NCI-H146 treated with DMSO at 0.1 percent for 48 hours (cell line): ENCODE measurements at regions not wholly inside any gene's neighbourhood (a gene's known extent, or its start where the extent isn't known, plus 50 kb on each side); places are given as distances from the start of the nearest gene placed in this dataset.
A peak's percentile ranks its signal among the peaks of the same experiment; 100 is the strongest.

Experiments
- DNase-seq: peaks from one replicate; lab custom pipeline; 2025; ENCODE audit not compliant: unreplicated experiment; lab: John Stamatoyannopoulos, UW

DNA sequence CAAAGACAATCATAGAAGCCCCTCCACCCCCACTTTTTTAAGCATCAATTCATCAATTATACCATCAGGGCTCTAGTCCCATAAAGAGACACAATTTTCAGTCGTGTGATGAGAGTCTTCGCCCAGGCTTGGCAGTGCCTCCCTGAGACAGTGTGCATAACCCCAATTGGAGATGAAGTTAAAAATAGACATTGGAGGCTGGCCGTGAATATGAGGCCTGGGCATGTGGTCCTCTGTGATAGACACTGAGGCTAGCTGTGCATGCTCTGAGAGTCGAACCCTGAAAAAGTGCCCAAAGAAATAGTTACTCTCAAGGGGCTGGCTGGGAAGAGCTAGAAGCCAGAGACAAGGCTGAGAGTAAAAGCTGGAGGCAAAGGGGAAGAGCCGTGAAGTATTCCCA is 248.6 kb upstream of the NR4A3 start:
- DNase-seq, result no peak

DNA sequence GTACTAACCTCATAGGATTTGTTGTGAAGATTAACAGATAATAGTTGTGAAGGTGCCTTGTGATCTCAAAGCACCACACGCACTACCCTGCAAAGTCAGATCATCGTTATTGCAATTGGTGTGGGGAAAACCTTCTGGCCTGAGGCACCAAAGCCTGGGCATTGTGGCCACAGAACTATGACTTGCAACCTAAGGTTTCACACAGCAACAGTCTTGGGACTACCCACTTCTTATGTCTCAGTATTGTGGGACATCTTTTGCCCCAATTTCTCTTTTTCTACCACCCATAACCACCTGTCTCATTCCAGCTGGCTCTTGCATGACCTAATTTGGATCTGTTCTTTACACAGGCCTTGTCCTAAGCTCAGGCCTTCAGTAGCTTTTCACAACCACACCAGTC is 247.8 kb upstream of the NR4A3 start:
- DNase-seq, result no peak

DNA sequence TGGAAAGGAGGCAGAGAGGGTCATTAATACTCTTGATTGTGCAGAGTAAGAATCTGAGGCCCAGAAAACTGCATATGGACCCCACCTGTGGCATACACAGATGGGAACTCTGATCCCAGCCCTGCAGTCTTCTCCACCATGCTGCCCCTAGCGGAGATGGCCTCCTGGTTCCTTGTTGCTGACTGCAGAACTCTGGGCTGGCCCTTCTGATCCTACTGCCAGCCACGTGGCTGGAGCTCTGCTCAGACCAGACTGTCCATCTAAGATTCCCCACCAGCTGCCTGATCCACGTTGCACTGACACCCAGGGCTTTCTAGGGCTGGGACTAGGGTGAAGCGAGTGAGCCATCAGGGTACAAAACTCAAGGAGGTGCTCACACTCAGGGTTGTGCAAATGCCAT is 245.7 kb upstream of the NR4A3 start:
- DNase-seq, result no peak

DNA sequence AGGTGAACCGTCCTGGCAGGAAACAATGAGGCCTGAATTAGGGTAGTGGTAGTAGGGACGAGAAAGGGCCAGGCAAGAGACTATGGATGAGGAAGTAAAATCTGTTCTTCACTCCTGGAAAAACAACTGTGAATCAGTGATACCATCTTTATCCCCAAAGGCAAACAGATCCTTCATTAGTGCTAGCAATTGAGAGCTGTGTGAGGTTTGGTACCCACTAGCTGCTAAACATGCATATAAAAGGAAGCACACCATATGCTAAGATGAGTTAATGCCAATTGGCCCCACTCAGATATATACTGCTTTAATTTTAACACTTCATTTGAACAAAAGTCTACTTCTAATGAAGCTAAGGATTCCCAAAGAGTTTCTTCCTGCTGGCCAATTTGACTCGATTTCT is 244.8 kb upstream of the NR4A3 start:
- DNase-seq, result no peak

DNA sequence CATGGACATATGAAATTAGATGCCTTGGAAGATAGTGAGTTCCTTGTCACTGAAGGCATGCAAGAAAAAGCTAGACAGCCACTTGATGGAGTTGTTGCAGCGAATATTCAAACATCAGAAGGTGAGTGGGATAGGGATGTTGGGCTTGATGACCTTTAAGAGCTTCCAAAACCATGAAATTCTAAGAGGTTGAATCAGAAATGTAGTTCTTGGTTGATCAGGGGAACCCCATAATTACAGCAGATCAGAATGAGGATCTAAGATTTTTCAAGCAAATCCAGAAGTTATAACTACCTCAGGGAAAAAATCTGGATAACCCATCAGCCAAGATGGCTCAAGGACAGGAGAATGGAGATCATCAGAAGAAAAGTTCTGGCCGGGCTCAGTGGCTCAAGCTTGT is 244.3 kb upstream of the NR4A3 start:
- DNase-seq, result no peak

DNA sequence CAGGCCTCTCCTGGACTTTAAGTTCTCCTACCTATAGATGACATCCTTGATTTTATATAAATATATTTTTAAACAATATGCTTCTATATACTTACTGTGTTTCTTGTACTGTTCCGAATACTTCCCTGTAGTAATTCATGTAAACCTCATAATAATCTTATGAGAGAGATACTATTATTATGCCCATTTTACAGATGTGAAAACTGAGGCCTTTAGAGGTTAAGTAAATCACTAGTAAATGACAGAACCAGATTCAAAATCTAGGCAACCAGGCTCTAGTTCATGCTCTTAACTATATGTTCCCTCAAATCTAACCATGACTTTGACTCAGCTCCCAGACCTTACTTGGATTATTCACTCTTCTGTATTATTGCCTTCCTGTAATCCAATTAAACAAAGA is 243.0 kb upstream of the NR4A3 start:
- no peak for DNase-seq

DNA sequence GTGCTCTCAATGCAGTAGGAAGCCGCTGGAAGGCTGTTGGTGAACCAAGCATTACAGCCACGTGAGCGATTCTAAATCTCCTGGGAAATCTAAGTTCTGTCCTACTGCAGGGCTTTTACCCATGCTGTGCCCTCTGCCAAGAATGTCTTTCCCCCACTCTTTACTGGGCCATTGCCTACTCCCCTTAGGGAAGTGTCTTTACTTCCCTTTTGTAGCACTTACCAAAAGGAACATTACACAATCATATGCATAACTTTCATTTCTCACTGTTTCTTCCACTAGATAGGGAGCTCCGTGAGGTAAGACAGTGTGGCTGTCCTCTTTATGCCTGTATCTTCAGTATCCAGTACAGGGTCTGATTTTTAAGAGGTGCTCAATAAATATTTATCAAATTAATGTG is 241.7 kb upstream of the NR4A3 start:
- no peak for DNase-seq

DNA sequence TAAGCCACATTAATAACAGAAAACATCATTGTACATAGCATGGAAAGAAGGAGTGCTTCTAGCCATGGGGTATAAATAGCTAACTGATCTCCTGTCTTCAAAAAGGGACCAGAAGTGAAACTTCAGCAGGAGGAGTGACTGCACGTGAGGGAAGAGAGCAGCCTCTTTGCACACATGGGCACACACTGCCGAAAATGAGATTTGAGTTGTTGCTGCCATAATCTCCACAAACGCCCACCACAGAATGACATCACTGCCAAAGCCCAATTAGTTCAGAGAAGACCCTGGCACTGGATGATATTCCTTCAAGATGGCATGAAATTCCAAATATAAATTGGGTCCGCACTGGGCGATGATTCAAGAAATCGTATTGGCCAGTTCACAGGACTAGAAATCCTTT is 238.9 kb upstream of the NR4A3 start:
- no peak for DNase-seq

DNA sequence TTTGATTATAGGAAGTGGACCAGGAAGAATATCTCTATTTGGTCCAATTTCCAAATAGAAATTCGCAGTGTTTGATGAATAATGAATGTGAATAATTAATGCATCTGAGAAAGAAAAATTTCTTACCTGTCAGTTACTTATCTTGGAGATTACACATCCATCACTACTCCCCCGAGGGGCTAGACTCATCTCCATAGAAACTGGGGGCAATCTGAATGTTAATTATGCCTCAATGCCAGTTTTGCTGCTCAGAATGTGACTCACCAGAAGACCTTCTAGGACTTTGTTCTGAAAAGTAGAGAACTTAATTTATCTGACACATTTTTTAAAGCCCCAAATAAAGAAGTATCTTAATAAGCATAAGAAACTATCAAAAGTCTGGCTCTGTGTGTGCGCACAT is 233.4 kb upstream of the NR4A3 start:
- no peak for DNase-seq

DNA sequence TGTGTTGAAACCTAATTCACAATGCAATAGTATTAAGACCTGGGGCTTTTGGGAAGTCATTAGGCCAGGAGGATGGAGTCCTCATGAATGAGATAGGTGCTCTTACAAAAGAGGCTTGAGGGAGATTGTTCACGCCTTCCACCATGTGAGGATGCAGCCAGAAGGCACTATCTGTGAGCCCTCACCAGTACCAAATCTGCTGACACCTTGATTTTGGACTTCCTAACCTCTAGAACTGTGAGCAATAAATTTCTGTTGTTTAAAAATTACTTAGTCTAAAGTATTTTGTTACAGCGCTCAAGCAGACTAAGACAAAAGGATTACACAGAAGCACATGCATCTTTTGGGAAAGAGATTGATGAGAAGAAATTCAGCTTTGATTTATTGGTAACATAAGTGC is 232.9 kb upstream of the NR4A3 start:
- DNase-seq, result no peak

DNA sequence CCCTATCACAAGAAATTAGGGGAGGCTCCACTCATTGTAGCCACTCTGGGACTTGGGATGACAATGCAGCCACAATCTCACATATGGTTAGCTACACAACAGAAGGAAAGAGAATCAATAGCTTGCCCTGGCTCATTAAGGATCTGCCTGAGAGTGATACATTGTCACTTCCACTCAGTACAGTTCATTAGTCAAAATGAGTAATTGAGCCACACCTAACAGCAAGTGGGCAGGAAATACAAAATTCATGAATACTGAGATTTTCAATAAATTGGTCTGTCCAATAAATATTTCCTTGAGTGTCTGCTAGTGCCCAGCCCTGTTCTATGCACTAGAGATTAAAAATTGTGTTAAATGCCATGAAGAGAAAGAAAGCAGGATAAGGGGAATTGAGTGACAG is 231.3 kb upstream of the NR4A3 start:
- no peak for DNase-seq

DNA sequence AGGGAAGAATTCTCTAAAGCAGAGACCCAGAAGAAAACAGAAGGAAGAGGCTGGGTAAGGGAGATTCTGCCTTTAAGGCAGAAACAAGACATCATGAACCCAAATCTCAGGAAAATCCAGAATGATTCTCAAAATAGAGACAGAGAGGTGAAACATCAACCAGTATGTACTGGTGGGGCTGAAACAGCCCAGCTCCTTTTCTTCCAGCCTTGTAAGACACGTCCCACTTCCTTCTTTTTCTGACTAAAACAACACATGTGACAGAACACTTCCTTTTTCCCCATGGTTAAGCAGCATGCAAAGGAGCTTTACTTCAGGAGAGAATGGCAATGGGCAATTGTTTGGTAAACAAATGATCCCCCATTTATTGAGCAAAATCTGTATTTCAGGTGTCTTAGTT is 230.8 kb upstream of the NR4A3 start:
- no peak for DNase-seq

DNA sequence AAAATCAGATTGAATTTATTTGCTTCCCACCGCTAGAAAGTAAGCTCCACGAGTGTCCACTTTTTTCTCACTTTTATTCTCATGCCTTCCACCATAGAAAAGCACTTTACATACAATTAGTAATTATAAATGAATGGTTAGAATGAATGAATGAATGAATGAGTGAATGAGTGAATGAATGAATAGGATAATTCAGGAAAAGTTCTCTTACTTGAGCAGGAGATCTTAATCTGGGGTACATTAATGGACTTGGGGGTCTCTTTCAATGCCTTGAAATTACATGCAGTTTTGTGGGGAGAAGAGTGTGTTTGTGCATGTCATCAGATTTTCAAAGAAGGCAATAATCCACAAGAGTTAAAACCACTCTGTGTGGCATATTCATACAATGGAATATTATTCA is 229.9 kb upstream of the NR4A3 start:
- no peak for DNase-seq

DNA sequence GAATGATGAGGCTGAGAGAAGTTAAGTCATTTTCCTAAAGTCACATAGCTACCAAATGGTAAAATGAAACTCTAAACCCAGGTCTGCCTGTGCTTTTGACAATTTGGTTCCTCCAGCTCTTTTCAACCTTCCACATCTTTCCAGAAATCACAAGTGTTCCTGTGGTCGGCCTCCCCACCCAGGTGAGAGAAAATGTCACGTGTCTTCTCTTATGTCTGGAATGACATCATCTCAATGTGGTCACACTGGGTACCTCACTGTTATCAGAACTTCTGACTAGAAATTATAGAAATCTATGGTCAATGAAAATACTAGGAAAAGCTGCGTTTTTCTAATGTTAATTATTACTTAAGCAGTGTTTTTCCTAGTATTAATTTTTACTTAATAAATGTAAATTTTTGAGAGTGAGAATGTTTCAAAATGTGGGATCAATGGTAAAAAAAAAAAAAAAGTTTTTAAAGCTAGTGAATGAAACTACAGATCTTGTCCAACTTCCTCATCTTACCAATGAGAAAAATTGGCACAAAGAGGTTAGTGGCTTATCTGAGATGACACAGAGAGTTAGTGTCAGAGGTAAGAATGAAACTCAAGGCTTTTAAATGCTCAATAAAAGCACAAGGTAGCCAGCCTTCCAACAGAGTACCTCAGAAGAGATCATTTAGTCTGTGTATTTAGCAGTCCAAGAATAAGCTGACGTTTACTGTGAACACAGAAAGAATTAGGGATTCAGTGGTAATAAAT is 228.7 kb upstream of the NR4A3 start:
- DNase-seq, result peak; percentile 9

DNA sequence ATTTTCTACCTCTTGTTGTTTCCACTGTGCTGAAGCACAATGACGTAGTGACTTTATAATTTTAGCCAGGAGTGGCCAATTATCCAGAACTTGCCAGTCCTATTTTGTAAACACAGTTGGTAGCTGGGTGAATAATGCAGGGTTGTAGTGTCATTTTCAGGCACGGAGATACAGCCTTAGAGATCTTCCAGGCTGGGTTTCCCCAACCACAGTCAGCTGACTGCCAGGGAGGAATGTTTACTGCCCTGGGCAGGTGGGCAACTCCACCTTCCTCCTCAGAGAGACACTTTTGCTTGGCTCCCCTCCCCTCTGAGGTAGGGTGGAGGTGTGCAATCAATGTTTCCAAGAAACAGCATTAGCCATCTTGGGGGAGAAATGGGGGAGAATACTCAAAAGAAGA is 228.1 kb upstream of the NR4A3 start:
- DNase-seq, result no peak

DNA sequence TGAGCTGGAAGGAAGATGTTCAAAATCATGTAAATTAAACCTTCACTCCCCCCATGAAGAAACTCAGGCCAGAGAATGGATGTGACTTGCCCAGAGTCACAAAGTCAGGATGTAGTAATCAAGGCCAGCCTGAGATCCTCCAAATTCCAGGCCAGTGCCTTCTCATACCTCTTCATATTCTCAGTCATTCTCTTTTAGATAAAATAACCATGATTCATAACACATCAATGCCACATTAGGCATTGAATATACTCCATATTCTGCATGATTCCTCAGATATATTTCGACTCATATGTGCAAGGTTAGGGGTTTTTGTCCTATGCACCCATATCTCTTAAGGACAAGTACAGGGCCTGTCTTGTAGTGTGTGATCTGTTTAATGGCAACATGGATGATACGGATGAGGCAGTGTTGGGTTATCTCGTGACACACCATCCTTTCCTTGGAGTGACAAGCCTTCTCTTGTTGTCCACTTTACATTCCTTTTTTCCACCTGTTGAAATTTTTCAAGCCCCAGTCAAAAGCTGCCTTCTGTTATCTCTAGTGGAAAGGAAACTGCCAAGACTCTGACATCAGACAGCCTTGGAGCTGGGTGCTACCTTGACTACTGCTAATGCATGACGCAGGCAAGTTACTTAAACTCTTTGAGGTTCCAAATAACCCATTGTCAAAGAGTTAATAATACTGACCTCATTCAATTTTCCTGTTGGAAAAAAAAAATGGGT is 227.5 kb upstream of the NR4A3 start:
- no peak for DNase-seq

DNA sequence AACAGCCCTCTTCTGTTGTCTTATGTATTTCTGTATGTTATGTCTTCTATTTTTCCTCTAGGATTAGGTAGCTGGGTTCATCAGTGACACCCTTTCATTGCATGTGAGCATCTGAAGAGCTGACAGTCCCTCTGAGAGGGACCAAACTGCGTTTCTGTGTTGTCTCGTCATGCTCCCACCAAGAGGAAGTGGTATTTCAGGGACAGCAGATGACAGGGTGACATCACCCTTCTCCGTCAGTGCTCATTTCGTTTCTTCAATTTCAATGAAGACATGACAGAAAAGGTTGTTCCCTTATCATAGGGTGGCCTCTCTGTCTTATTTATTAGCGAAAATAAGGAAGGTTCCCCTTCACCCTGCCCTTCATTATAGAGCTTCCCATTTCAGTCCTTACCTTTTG is 225.9 kb upstream of the NR4A3 start:
- DNase-seq, result no peak

DNA sequence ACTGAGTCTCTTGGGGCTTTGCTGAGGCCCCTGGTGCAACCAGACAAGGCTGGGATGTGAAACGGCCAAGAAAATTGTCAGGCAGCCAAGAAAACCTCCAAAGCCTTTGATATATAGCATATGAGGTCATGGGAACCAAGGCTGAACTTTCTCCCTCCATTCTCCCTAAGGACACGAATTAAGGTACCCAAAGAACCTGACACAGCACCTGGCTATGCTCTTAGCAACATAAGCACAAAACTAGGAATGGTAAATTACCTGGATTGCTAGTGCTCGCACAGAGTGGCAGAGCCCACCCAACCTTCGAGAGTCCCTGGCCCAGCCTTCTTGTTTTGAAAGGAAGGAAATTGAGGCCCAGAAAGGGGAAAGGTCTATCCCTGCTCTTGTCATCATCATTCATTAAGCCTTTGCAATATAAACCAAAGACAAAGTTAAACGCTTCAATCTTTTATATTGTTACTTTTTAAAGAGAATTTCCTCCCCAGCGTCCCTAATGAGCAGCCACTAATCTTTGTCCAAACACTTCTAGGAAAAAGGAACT is 220.0 kb upstream of the NR4A3 start:
- DNase-seq, result no peak

DNA sequence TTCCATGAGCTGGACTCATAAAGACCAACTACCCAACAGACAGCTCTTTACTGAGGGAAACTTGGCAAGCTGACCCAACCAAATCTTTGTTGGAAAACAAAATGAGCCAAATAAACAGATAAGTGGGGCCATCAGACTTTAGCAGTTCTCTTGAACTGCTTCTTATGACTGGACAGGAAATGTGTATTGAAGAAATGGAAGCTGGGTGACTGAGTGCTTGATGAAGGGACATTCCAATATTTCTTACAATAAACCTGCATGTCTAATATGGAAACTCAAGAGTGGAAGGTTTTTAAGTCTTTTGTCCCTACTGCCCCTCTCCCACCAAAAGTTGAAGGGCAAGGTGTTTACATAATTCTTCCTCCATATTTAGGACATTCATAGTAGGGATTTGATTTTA is 218.8 kb upstream of the NR4A3 start:
- no peak for DNase-seq

DNA sequence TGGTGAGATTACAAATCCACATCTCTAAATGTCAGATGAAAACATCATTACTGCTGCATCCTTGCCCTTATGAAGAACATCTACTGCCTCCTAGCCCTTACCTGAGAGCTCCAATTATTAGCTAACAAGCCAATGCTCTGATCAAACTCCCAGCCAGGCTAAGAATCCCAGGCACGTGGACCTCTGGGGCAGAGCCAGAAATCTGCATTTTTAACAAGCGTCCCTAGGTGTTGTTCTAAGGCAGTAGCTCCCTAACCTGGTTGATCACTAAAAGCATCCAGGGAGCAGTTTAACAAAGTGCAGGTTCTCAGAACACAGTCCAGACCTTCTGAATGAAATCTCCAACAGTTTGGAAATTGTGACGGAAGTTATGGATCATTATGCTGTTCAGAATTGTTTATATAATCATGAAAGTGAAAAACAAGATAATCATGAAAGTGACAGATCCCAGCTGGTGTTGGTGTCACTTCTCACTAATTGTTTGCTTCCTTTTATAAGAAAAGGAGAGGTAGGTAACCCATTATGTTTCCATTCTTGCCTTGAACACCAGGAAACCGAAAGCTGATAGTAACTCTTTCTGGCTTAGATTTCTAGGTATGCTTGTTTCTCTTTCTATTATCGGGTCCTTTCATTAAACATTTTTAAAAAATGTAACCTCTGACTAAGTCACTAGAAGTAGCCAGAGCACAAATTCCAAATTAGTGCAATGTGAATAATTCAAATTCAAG is 216.5 kb upstream of the NR4A3 start:
- no peak for DNase-seq

DNA sequence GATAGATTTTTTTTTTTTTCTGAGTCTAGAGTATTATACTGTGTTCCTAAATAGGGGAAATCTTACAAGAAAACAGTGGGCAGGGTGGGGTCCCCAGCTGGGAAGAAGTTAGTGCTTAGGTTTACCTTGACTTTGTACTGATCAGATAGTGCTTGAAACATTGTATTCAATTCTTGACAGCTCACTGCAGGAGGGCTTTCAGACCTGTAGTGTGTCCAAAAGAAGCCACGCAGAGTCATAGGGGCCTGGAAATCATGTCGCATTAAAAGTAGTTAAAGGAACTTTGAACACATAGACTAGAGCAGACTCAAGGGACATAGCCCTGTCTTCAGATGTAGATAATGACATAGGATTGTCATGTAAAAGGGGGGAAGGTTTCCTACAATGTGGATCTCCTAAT is 215.4 kb upstream of the NR4A3 start:
- peak; percentile 13 for DNase-seq

DNA sequence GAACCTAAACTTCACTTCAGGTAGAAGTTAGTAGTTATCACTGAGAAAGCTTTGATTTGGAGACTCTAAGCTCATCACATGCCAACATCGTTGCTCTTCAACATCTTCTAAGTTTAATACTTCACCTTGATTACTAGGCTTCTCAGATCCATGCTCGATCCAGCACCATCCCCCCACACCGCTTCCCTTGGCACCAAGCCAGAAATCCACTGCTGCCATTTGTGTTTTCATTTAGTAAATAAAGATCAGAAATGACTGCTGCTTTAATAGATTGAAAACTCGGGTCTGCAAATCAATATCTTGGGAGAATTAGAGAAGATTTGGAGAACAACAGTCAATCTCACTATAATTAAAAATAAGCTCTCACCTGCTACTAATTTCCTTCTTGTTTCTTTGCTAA is 214.7 kb upstream of the NR4A3 start:
- DNase-seq, result no peak
